UCSD-AML1 (cell line): ENCODE measurements at regions not wholly inside any gene's neighbourhood (a gene's known extent, or its start where the extent isn't known, plus 50 kb on each side); places are given as distances from the start of the nearest gene placed in this dataset.
"Not testable (repeated sequence)": the region's sequence is repeated elsewhere in the genome, so short reads cannot be mapped to it uniquely, and the experiment has no call there.

Source experiments
- DNase-seq: peaks from one replicate; lab custom pipeline; 2025; ENCODE audit not compliant: unreplicated experiment; lab: John Stamatoyannopoulos, UW

DNA sequence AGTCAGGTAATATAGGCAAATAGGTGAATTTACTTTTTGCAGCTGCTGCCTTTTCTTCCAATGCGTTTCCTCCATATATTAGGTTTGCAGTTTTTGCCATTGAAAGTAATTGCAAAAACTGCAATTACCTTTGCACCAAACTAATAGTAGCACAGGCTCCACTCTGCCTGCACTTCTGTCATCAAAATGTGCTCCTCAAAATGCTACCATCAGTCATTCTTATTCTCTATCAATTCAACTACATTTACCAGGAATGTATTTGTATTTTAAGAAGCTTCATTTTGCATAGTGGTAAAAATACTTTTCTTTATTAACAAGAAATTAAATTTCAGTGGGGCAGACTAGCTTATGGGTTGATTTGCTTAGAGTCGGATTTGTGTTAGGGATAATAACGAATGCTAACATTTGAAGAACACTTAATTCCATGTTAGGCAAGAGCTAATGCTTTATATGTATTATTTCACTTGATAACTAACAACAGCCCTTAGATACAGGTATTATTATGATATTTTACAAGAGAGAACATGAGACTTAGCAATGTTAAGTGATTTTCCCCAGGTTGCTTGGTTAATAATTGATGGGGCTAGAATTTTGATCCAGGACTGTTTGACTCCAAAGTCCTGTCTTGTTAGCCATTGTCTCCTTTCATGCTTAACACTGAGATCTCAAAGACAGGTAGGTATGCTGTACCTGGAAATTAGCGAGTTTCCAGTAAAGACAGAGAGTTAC is 300.4 kb downstream of the MAN2A1 start:
- DNase-seq = no peak

DNA sequence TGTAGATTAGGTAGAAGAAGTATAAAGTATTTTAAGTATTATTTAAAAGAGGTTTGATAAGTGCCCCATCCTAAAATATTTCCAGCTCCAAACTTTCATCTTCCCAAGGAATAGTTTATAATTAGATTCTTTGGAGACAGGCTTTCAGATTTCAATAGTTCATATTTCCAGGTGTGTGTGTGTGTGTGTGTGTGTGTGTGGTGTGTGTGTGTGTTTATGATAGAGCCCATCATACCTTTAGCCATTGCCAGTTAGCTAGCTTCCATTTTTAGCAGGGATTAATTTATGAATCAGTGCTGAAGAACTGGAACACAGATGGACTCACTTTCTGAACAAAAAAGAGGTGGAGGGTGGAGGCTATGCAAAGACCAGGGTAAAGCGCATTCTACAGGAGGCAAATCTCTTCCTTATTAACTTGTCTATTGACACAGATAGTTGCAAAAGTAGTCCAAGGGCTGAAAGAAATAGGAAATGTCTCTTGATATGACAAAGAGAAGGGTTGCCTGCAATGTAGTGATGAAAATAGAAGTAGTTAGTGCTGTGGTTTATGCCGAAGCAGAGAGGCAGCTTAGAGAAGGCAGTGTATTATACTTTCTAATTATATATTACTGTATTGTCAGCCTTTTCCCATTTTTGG is 301.1 kb downstream of the MAN2A1 start:
- no peak for DNase-seq

DNA sequence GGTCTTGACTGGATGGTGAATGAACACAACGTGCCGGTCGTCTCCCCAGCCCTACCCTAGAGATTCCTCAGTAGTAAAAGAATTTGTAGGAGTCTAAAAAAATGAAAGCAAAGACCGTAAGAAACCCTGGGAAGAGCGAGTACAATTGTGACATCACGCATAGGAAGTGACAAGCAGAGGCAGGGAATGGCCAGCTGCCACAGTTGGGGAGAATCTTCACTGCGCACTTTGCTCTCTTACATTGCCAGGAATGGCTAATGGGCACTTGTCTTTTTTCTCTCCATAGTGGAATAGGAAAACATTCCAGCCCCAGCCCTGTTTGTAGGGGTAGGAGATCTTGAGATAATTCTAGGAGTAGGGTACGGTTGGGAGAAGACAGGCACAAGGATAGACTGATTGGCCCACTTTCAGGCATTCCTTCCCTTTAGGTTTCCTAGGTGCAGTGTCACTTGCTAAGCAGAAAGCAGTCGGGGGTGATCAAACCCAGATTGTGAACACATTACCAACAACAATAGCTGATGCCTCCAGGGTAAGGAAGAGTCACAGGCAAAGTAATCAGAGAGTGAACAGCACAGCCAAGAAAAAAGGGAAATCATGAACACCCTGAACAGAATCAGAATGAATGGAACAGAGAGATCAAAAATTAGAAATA is 302.7 kb downstream of the MAN2A1 start:
- DNase-seq = no peak

DNA sequence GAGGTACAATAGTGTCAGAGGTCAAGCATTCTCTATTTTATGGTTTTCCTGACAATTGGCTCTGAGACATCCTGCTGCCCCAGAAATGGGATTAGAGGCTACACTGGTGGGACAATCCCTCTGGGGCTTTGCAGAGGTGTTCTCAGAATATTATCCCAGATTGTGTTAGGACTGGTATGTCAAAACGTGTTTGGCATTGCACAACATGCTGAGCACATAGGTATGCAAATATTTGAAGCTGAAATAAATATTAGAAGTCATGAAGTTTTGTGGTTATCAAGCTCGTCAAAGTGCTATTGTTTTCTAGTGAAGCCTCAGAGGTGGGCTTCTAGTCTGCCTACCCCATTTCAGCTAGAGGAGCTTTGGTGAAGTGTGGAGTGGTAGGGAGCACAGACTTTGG is 304.4 kb downstream of the MAN2A1 start:
- no peak for DNase-seq

DNA sequence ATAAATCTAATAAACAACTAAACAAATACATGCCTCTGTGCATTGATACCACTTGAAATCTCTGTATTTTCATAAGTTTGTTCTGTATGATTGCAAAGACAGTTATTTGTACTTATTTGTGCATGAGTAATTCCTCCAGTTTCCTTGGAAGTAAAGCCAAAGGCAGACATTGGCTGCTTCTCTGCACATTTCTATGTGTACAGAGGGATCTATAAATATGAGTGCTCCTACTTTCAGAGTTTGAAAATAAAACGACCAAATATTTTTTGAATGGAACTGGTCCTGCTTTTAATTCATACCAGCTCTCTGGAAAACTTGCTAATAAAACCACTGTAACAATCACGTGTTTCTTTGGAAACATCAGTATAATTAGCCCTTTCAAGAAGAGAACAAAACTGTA is 306.5 kb downstream of the MAN2A1 start:
- DNase-seq = no peak

DNA sequence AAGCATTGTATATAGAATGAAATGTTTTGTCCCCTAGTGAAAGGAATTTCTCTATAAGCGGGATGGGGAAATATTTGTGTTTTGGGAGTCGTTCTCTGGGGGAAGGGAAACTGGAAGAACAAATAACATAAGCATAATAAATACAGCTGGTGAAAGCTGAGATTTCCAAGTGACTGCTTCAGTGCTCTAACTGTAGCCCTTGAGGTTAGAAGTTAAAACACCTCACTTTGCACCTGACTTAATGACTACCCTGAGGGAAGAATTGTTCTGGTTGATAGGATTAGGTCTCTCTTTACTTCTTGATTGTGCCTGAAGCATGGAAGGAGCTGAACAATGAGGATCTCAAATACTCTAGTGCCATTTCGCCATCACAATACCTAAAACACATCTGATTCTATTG is 307.4 kb downstream of the MAN2A1 start:
- DNase-seq = no peak

DNA sequence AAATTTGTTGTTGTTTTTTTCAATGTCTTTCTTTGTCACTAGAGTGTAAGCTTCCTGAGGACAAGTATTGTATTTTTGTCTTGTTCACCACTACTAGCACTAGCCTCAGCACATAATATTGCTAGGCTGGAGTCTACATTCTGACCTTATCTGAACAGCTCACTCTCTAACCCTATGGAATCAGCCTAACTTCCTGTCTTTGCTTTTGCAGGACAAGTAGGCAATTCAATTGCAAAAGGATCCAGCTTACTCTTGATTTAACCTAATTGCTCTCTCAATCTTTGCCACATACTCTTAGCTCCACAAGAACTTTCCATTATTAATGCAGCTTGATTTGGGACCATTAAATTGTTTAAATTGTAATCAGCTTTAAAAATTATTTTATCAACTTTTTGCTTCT is 308.5 kb downstream of the MAN2A1 start:
- no peak for DNase-seq

DNA sequence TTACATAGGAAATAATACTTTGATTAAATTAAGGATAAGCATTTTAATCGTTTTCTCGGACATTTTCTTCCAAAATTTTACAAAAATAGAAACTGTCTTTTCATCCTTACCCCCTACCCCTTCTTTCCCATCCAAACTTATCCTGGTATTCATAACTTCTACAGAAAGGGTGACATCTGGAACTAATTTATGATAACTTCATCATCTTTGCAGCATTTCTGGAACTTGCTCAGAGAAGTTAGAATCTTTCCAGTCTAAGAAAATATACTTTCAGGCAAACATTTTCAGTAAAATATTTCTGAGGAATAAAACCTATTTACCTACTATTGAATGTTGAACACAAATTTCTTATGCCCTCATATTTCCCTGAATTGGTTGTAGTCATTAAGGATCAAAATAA is 309.0 kb downstream of the MAN2A1 start:
- DNase-seq = no peak

DNA sequence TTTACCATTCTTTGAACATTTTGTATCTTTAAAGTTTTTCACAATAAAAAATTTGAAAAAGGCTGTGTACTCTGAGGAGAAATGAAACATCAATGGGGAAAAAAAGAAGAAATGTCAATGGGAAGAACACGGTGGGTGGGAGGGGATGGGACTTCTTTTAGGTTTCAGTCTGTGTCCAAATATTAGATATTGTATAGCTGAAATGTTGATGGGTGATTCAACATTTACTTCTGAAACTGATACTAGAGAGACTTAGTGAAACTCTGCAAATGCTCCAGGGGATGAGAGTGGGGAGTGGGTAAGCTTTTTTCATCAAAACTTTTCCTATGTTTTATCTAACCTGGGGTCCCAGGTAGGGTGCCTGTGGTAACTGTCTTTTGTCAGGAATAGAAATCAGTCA is 311.9 kb downstream of the MAN2A1 start:
- no peak for DNase-seq

DNA sequence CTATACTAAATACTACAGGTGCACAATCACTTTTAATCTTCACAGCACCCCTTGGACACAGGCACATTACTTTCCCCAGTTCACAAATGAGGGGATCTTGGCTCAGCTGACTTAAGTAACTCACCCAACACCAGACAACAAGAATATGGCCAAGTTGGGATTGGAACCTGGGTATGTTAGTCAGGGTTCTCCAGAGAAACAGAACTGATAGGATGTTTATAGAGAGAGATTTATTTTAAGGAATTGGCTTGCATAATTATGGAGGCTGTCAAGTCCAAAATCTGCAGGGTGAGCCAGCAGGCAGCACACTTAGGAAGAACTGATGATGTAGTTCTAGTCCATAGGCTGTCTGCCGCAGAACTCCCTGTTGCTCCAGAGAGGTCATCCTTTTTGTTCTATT is 312.9 kb downstream of the MAN2A1 start:
- no peak for DNase-seq

DNA sequence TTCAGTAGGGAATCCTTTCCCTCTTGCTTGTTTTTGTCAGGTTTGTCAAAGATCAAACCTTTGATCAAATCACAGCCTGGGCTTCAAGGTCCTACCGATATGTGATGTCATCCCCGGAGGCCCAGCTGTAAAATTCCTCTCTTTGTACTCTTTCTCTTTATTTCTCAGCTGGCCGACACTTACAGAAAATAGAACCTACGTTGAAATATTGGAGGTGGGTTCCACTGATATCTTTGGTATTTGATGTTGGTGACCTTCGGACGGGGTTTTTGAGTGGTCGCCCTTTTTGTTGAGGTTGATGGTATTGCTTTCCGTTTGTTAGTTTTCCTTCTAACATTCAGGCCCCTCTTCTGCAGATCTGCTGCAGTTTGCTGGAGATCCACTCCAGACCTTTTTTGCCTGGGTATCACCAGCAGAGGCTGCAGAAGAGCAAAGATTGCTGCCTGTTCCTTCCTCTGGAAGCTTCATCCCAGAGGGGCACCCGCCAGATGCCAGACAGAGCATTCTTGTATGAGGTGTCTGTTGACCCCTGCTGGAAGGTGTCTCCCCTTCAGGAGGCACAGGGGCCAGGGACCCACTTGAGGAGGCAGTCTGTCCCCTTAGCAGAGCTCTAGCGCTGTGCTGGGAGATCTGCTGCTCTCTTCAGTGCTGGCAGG is 316.3 kb downstream of the MAN2A1 start:
- not testable (repeated sequence) for DNase-seq

DNA sequence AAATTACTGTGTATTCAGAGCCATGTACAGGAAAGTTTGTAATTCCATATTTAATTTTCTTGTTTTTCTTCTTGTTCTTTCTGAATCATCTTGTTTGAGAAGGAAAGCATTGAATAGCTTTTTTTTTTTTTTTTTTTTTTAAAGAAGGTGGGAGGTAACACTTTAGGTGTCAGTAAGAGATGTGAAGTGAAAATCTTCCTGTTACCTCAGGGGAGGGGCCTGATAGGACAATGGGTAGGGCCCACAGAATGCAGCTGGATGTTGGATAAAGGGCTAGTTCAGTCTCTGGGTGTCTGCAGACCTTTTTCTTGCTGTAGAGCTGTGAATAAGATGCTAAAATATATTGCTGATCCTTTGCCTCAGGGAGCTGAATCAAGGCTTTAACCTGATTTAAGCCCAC is 317.4 kb downstream of the MAN2A1 start:
- no peak for DNase-seq

DNA sequence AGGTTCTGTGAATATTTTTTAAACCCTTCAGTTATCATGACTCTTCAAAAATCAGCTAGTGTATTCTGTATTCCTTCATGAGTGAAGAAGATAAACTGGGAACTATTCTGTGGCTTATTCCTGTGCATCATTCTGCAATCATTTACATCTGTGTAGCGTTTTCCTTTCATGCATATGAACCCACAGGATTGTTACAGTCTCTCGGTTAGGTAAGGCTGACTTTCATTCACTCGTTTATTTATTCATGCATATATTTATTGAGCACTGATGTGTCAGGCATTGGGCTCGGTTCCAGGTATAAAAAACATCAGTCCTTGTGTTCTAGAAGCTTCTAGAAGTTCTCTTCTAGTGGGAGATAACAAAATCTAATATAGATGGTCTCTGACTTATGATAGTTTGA is 318.4 kb downstream of the MAN2A1 start:
- DNase-seq = no peak

DNA sequence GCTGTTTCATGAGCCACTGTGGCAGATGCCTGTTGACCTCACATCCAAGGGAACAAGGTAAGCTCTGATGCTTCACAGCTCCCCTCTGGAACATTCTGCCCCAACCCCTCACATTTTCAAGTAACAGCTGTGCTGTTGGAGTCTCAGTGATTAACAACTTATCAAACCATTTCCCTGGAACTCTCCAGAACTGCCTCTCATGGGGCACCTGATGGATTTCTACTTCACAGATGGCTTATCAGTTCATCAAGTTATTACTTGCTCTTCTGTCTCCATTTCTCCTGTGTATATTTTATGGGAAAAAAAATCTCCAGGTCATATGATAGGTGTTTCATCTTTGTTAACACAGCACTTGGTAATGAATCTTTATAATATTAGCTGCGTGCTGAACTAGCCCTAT is 322.4 kb downstream of the MAN2A1 start:
- no peak for DNase-seq

DNA sequence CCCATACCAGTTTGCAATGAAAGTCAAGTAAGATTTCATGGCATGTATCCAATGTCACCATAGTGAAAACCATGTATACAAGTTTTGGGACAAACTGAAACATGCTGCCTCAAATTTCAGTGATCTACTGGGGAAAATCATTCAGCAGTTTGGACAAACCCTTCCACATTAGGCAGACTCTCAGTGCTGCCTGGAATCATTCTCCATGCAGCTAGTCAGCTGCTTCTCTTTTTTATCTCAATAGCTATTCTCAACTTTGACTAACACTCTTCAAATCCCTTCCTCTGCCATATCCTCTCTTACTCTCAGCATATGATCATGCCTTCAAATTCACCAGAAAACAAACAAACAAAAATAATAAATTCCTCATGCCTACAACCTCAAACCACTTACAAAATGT is 323.3 kb downstream of the MAN2A1 start:
- no peak for DNase-seq

DNA sequence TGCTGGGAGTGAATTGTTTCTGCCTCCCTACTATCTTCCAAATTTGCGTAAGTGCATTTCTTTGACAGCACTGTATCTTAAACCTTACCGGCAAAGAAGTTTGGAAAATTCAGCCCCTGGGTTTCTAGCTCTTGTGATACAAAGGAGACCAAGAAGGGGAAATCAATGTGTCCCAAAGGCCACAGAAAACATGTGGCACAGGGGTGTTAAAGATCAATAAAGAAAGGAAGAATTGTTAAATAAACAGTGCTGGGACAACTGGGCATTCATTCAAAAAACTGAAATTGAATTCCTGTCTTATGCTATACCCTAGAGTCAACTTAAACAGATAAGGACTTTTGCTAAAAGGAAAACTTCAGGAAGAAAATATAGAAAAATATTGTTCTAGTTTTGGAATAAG is 328.1 kb downstream of the MAN2A1 start:
- no peak for DNase-seq

DNA sequence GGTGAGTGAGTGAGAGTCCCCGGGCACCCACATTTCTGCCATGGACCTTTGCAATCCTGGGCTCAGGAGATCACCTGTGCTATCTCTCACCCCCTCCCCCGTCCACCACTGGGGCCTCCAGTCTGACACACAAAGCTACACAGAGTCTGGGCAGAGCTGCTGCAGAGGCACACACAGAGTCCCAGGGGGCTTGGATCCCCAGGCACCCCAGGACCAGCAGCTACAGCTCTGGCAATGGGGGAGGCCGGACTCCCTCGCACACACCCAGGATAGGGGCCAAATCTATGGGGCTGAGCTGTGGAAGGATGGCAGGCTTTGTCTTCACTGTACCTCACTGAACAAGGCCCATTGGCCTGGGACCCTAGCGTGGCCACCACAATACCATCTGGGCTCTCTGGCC is 328.8 kb downstream of the MAN2A1 start:
- no peak for DNase-seq

DNA sequence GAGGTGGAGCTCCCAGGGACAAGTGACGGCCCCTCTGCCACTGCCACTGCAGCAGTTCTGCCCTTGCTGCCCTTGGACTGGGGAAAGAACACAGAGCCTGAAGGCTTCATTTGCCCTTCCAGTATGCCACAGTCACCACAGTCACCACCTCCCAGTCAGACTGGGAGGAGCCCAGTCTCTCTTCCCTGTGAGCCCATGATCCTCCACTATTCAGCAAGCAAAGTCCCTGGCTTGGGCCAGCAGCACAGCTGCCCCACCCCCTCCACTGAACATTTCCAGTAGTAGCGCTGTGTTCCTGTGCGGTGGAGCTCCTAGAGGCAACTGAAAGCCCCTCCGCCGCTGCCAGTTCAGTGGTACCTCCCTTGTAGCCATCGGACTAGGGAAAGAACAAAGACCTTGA is 329.4 kb downstream of the MAN2A1 start:
- DNase-seq = no peak

DNA sequence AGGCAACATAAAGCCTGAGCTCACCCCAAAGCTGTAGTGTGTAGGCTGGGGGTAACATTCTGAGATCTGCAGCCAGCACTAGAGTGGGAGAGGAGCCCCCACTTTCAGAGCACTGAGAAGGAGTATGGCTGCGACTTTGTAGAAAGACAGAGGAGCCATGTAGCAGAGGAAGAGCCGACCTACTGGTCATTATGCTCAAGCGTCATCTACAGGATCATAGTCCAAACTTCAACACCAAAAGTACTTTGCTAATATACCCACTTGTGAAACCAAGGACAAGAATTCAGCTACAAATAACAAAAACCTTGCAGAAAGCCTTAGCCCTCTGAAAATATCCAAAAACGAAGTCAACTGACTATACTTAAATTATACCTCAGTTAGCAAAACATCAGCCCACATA is 330.1 kb downstream of the MAN2A1 start:
- DNase-seq = no peak

DNA sequence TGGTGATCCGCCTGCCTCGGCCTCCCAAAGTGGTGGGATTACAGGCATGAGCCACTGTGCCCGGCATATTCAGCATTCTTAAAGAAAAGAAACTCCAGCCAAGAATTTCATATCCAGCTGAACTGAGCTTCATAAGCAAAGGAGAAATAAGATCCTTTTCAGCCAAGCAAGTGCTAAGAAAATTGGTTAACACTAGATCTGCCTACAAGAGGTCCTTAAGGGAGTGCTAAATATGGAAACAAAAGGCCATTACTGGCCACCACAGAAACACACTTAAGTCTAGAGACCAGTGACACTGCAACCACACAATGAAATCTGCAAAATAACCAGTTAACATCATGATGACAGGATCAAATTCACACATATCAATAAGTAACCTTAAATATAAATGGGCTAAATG is 331.5 kb downstream of the MAN2A1 start:
- no peak for DNase-seq

DNA sequence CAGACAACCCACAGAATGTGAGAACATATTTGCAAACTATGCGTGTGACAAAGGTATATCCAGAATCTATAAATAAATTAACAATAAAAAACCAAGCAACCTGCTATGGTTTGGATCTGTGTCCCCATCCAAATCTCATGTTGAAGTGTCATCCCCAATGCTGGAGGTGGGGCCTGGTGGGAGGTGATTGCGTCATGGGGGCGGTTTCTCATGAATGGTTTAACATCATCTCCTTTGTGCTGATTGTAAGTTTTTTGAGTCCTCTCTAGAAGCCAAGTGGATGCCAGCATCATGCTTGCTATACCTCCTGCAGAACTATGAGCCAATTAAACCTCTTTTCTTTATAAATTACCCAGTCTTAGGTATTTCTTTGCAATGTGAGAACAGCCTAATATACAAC is 335.4 kb downstream of the MAN2A1 start:
- DNase-seq = no peak
